Left cardiac atrium (tissue), 4 donors: ENCODE measurements at regions not wholly inside any gene's neighbourhood (a gene's known extent, or its start where the extent isn't known, plus 50 kb on each side); places are given as distances from the start of the nearest gene placed in this dataset.
A peak's percentile ranks its signal among the peaks of the same experiment; 100 is the strongest.

Experiments used
- ATAC-seq, 2 donors: fragments of 200-7000 bp; cut with Tn5 transposase; one replicate each; pipeline ENCODE4 v1.9.1; 2020; ENCODE audit warnings: mild to moderate bottlenecking in 2 of 2, moderate library complexity in 2 of 2
- DNase-seq: peaks from one replicate; pipeline ENCODE4 v3.0.0-alpha.2; 2020
- intact Hi-C, 2 donors: fragments of 100-400 bp; cut with DNase I; formaldehyde crosslinking; loops; one replicate each; pipeline versions ENCODE4 v1.14.1 to v1.15.1; 2022 to 2023
- donor health status: DM: no; HTN: yes; CAD: no.
- donor health status: DM: no; HTN: yes; CAD: no; lungs with severe emphysema.
- donor health status: DM: yes; HTN: yes; CAD: no.
- donor health status: Dilated cardiomyopathy.

DNA sequence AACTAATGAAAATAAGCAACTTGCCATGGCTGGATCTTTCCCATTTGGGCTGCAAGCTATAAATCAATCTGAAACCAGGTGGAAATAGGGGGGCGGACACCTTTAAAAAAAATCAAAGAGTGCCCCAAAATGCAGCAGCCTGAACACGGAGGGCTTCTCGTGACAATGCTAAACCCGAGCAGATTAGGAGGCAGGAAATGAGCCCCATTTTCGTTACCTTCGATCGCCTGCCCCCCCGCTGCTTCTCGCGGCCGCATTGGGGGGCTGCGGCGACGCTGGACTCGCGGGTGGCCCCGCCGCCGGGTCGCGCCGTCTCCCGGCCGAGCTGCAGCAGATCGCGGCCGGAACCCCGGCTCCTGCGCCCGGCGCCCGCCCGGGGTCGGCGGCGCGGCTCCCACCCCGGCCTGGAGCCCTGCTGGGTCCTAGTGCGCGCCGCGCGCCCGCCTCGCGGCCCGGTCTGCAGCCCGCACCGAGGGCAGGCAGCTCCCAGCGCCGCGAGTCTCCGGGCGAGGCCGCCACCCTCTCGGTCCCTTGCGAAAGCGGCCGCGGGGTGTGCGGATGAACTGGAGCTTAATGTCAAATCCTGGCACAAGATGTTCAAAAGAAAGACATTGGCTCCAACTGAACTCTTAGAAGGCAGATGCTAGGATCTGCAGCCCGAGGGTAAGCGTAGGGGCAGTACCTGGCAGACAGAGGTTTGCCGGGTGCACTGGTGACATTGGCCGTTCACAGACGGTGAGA is 201.9 kb upstream of the FOXN3 start:
- intact Hi-C loops, result loop anchor here in 1 of 2 donors (5.0 kb wide), 1 partner anchor 202 kb away; the partner anchor contains the start of gene FOXN3
- DNase-seq (peak; percentile 81), ATAC-seq (peak; percentile 95 to 96)

DNA sequence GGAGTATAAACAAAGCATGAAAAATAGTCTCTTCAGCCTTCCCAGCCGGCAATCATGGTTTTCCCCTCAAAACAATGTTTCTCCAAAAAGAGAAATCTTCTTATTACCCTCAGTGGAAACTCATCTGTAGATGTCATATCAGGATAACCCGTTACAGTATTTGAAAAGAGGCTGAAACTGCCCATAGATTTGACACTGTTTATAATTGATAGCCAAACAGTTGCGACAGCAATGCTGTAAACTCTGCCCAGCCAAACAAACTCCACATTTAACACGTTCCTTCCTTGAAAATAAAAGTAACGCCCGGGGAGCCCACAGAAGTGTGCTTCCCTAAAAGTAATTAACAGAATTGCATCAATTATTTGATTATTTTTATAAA is 201.3 kb upstream of the FOXN3 start:
- ATAC-seq (peak in 1 of 2 donors; percentile 30), DNase-seq (no peak)
- intact Hi-C loops, result loop anchor here in 1 of 2 donors (5.0 kb wide), 1 partner anchor 201 kb away; the partner anchor contains the start of gene FOXN3

DNA sequence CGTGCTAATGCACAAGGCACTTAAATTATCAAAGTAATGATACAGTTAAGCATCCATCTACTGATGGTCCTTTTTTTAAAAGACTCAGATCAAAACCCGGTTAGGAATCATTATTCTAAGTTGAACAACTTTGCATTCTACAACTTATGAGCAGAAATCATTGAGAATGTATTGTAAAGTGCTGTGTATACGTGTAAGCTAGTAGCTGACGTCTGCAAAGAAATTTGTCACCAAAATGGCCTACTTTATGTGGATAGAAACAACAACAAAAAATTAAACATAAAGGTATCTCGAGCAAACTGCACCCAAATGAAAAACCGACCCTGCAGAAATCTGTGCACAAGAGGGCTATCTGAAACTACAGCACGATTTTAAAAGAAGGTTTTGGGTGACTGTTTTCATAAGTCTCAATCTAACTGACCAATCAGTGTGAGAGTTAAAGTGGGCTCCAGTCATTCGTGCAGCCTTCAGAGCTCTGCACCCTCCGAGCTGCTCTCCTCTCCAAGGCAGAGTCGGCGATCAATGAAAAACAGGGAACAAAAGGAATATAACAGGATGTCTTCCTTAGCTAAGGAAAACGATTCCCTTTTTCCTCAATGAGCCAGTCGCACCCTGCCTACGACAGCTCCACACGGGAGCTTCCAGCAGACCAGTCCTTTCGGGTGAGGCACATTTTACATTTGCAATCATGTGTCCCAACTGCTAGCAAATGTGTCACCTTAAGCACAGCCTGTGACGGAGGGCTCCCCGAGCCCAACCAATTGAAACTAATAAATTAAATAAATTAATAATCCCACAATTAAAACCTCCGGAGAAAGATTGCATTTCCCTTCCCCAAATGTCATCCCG is 200.7 kb upstream of the FOXN3 start:
- intact Hi-C loops, result loop anchor here in 1 of 2 donors (5.0 kb wide), 1 partner anchor 200 kb away; the partner anchor contains the start of gene FOXN3
- DNase-seq (no peak), ATAC-seq (peak; percentile 56 to 73)

DNA sequence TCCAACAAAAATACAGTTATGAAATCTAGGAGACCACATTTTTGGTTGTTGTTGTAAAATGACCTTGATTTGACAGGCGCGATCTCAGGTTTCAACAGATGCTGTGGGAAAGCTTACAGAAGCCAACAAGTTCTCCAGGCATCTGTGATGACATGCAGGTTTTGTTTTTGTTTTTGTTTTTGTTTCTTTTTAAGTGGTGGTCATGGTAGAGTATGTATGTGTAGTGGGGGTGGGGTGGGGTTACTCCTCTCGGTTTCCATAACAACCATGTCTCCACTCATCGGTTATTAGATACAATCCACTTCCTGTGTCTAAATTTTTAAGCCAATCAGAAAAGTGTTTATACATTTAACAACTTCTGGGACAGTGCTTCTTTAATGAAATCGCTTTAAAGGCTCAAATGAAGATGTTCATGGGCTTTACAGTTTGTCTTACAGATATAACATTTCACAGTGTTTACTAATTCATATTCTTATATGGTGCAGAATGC is 199.9 kb upstream of the FOXN3 start:
- intact Hi-C loops, result loop anchor here in 1 of 2 donors (5.0 kb wide), 1 partner anchor 200 kb away; the partner anchor contains the start of gene FOXN3
- ATAC-seq (no peak), DNase-seq (no peak)

DNA sequence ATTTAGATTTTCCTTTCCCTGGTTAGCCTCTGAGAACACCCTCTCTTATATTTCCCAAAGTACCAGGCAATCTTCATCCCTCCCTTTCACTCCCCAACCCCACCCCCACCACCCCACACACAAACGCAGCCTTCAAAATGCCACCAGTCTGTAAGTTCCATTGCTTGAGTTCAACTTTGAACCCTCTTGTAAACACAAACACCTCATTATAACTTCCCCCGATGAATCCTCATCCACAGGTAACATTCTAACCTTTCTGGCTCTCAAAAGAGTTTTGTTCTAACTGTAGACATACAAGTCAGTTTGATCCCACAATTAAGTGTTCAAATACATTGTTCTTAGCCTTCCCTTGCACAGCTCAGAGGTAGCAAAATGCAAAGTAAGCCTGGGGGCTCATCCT is 199.4 kb upstream of the FOXN3 start:
- intact Hi-C loops, result loop anchor here in 1 of 2 donors (5.0 kb wide), 1 partner anchor 199 kb away; the partner anchor contains the start of gene FOXN3
- no peak for ATAC-seq
- DNase-seq, result no peak

DNA sequence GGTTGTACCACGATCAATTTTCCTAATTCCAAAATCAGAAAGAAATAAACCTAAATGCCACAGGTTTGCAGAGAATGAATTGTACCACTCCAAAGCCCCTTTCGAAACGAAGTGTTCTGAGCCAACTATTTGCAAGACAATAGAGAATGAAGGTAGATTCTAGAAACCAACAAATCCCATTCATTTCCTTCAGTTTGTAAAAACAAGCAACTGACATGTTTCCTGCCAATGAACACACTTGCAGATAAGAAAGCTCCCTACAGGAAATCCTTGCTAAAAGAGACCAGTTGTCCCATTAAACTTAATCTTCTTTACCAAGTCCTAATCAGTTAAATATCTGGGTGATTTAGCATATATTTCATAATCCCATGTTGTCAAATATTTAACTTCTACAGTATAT is 198.4 kb upstream of the FOXN3 start:
- ATAC-seq (no peak), DNase-seq (no peak)
- intact Hi-C loops, result loop anchor here in 1 of 2 donors (5.0 kb wide), 1 partner anchor 198 kb away; the partner anchor contains the start of gene FOXN3

DNA sequence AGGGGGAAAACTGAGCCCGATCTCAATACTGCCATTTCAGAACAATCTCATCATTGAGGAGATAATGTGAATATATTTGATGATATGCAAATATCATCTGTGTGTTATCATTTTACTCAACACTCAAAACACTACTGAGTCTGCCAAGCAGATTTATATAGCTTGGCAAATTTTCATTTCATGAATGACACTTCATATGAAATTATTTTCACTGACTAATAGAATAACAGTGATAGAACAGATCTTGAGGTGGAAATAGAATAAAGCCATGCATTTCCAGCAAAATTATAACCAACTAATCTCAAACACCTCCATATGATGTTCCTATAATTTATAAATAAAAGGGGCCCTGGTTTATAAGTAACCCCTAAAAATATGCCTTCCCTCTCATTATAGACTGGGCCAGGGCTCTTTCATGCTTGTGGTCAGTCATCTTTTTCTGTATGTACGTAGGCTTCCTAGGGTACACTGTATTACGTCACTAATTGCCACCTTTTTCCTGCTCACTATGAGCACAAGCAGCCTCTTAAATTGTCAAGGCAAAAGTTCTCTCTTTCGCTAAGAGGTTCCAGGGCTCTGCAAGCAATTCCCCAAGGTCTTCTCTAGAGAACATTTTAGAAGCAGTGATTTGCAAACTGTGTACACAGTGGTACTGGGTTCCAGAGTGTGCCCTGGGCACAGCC is 197.1 kb upstream of the FOXN3 start:
- intact Hi-C loops, result no loop called here
- ATAC-seq (no peak), DNase-seq (no peak)

DNA sequence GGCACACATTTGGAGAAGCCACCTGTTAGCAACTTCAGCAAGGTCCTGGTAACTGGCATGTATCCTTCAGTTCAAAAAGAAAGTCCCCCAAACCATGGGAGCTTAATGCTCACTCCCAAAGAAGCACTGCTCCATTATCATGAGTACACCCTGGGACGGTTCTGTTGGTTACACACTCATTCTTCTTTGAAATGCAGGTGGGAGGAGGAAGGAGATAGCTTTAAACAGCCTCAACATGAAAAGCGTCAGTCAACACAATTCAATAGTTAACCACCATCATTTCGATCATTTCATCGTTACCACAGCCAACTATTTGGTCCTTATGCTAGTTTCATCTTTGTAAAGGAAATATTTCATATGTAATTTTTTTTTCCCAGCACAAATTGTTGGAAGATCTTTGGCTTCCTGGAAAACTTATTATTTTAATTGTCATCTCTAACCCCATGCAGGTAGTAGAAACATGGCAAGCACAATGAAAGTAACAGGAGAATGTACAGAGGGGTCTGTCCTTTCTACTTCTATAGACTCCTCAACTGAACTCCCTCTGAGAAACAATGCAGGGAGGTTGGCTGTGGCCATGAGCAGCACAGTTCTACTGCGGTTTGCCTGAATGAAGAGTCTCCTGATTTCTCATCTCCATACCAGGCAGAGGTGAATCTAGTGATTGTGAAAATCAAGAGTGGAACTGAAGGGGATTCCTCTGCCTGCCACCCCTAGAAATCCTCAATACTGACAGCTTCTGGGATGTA is 196.4 kb upstream of the FOXN3 start:
- intact Hi-C loops, result no loop called here
- ATAC-seq (no peak), DNase-seq (no peak)

DNA sequence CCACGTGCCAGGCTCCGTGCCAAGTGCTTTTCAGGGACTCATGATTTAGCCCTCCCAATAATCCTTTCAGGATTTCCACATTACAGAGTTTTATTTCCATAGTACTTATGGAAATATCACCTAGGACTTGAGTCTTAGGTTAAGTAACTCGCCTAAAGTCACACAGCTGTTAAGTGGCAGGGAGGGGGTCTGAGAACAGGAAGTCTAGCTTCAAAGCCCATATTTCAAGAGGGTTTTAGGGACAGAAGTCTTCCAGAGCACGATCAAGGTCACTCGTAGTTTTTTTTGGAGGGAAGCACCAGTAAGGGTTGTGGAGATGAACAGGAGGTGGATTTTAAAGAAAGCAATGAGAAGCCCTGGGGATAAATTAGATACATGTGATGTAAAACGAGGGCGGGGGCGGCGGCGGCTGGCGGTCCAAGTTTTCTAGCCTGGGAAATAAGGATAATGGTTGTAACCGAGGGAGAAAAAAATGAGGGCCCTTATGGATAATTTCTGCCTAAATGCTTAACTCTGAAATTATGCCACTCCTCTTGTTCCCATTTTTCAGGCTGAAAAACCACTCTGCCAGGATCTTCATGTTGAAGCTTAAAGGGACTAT is 192.6 kb upstream of the FOXN3 start:
- DNase-seq, result no peak
- no peak for ATAC-seq
- intact Hi-C loops, result no loop called here

DNA sequence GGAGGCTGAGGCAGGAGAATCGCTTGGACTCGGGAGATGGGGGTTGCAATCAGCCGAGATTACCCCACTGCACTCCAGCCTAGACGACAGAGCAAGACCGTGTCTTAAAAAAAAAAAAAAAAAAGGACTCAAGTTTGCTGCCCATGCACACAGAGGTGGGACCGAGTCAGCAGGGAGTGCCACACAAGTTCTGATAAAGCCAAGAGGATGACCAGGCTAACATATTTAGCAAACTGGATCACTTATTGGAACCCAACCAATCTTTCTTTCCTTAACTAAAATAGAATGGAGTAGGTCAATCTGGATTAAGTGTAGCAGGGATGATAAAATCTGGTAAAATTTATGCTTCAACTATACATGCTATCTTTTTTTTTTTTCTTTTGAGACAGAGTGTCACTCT is 190.4 kb upstream of the FOXN3 start:
- intact Hi-C loops, result no loop called here
- ATAC-seq, result peak in 1 of 2 donors; percentile 73

DNA sequence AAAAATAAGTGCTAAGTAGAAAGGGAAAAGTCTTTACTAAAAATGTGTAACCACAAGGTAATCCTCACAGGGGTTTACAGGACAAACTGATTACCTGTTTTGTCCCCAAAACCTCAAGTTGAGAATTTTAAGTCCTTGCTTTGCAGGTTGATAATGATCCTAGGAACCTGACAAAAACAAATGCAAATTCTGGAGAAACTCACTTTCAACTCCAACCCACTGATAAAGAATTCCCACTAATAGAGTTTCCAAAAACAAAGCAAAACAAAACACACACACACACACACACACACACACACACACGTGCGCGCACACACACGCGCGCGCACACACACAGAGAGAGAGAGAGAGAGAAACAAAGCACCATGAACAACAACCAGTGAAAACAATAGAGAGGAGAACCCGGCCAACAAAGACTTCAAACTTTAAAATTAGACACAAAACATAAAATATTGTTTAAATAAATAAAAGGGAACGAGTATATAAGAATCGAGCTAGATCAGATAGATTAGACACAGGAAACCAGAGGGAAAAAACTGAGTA is 187.0 kb upstream of the FOXN3 start:
- intact Hi-C loops, result loop anchor here in 1 of 2 donors (5.0 kb wide), 1 partner anchor 37 kb away; no protein-coding TSS in a partner anchor
- ATAC-seq (no peak), DNase-seq (no peak)

More for the DNA sequence above, 190.4 kb upstream of the FOXN3 start:
- no peak for DNase-seq

DNA sequence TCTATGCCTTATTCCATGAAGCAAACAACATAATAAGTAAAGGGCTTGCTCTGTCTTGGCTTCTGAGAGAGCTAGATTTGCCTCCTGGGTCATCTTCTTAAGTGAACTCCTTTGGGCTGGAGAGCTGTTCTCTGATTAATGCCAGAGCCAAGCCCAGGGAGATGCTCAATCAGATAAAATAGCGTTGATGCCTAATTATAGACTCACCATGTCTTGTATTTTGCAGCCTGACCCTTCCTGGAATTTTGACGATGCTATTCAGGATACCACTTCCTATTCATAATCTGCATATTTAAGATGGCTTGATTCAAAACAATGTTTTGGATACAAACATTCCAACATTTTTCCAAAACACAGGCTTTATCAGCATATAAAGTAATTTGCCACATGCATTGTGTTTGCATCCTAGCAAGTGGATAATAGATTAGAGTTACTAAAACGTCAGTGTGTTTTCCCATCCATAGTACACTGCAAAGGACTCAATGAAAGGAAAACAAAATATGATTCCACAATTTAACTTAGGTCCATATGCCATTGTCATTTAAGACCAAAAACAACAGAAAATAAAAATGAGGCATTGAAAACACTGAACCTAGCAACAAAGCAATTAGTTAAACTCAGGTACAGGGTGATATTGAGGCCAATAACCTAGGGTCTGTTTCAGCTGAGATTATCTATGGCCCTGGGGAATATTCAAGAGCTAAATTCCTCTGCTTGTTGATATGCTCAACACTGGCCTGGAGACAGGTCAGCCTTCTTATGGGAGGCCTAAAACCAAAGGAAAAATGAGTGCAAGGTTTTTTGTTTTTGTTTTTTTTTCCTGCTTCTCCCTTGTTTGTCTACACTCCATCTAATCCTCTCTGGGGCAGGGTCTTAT is 184.2 kb upstream of the FOXN3 start:
- no peak for DNase-seq
- intact Hi-C loops, result loop anchor here in 1 of 2 donors (5.0 kb wide), 1 partner anchor 34 kb away; no protein-coding TSS in a partner anchor
- peak; percentile 55 to 72 for ATAC-seq

DNA sequence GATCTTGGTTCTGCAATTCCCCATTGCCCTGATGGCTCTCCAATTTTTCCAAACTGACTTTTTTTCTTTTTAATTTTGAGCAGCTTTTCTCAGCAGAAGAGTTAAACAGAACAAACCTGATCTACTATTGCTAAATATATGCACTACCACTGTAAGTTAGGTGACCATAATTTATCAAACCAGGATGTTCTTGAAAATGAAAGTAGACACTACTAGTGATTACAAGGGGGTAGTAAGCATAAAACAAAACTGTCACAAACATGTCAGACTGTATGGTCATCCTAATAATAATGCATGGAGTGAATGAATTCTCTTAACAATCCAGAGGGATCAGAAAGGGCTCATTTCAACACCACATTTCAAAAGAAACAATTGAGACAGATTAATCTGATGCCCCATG is 183.0 kb upstream of the FOXN3 start:
- intact Hi-C loops, result loop anchor here in 1 of 2 donors (5.0 kb wide), 1 partner anchor 33 kb away; no protein-coding TSS in a partner anchor
- DNase-seq, result no peak
- ATAC-seq, result no peak

DNA sequence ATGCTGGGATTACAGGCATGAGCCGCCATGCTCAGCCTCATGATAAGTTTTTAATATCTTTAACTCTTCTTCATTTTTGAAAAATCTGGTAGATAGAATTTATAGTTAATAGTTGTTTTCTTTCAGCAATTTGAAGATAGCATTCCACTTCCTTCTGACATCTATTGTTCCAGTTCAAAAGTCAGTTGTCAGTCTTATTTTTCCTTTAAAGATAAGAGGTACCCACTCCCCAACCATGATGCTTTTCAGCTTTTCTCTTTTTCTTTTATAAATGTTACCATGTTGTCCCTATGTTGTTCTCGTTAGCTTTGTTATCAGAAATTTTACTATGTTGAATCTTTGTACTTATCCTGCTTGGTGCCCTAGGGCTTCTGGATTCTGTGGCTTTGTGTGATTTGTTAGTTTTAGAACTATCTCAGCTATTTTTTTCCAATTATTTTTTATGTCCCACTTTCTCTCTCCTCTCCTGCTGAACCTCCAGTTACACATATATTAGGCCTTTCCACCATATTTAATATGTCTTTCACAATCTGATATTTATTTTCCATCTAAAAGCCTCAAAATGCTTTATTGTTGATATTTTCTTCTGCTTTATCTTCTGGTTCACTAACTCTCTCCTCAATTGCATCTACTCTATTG is 181.6 kb upstream of the FOXN3 start:
- DNase-seq (no peak), ATAC-seq (no peak)
- intact Hi-C loops, result no loop called here

DNA sequence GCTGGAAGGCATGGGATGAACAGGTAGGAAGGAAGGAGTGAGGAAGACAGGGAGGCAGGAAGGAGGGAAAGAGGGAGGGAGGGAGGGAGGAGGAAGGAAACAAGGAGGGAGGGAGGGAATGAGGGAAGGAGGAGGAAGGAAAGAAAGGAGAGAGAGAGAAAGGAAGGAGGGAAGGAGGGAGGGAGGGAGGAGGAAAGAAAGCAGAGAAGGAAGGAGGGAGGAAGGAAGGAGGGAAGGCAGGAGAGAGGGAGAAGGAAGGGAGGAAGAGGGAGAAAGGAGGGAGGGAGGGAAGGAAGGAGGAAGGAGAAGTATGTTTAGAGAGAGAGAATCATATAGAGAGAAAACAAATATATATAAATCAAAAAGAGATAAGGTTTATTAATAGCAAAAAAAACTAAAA is 175.9 kb upstream of the FOXN3 start:
- ATAC-seq (no peak), DNase-seq (no peak)
- intact Hi-C loops, result no loop called here

DNA sequence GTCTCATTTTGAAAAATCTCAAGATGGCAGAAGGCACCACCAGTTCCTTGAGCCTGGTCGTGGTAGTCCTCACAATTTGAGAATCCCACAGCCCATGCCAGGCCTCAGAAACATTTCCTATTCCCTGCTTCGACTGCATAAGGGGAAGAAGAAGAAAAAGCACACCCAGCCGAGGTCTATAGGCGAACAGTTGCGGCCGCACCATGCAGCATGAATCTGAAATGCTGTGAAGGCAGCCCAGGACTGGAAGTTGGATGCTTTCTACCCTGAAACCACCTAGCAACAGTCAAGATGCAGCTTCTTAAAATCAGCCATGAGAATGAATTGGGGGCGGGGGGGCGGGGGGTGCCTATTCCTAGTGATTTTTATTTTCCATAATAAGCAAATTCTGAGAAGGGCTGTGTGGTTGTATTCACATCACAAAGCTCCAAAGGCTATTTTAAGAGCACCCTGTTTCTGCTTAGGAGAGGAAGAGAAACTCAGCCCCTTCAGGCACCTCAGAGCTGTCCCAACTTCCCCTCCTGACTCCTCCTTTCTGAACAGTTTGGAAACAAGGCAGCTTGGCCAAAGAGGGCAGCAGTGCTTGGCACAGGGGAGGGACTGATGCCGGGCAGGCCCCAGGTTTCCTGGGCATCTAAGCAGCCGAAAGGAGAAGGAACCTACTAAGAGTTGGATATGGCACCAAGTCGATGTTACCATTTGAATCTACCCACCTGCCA is 172.5 kb upstream of the FOXN3 start:
- ATAC-seq (peak; percentile 53 to 85), DNase-seq (no peak)
- intact Hi-C loops, result no loop called here
